OCI-LY3 (cell line): ENCODE measurements at regions not wholly inside any gene's neighbourhood (a gene's known extent, or its start where the extent isn't known, plus 50 kb on each side); places are given as distances from the start of the nearest gene placed in this dataset.

Experiments
- EZH2phosphoT487 ChIP-seq: fragments of 200-600 bp; shearing (Covaris generic); IDR thresholded peaks from 2 replicates; pipeline ENCODE4 v1.6.1; 2018; ENCODE audit warnings: antibody characterized with exemption, mixed run types, low read depth
- TF ChIP-seq, protein P1 (sequence below): fragments of 200-600, 300-600 bp; sonication (generic); IDR thresholded peaks from 2 replicates; pipeline ENCODE4 v1.5.1; 2014; ENCODE audit warnings: antibody characterized with exemption, low read length, low read depth

DNA sequence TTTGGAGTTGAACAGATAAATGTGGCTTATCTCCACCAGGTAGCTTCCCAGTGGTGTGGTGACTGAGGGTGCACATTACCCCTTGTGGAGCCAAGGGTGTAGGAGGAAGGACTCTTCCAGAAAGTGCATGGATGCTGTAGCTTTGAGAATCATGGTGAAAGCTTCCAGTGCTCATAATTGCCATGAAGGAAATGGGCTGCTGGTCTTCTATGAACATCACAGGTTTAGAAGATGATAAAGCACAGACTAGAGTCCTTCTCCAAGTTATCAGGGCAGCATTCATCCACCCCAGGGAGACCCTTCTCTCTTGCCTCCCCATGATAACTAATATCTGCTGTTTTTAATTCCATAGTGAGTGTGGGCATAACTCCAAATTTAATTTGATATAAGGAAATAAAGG lies 93.4 kb upstream of the CHD1 start:
- TF ChIP-seq, protein P1, sequence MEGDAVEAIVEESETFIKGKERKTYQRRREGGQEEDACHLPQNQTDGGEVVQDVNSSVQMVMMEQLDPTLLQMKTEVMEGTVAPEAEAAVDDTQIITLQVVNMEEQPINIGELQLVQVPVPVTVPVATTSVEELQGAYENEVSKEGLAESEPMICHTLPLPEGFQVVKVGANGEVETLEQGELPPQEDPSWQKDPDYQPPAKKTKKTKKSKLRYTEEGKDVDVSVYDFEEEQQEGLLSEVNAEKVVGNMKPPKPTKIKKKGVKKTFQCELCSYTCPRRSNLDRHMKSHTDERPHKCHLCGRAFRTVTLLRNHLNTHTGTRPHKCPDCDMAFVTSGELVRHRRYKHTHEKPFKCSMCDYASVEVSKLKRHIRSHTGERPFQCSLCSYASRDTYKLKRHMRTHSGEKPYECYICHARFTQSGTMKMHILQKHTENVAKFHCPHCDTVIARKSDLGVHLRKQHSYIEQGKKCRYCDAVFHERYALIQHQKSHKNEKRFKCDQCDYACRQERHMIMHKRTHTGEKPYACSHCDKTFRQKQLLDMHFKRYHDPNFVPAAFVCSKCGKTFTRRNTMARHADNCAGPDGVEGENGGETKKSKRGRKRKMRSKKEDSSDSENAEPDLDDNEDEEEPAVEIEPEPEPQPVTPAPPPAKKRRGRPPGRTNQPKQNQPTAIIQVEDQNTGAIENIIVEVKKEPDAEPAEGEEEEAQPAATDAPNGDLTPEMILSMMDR = no peak
- no peak for TF ChIP-seq EZH2phosphoT487
